Neural progenitor cell (in vitro differentiated cells): ENCODE measurements at regions not wholly inside any gene's neighbourhood (a gene's known extent, or its start where the extent isn't known, plus 50 kb on each side); places are given as distances from the start of the nearest gene placed in this dataset.

Experiments used
- EZH2 ChIP-seq: fragments of 200-600 bp; sonication (generic); IDR thresholded peaks from 2 replicates; pipeline ENCODE4 v1.6.1; 2017; ENCODE audit warnings: antibody characterized with exemption, mild to moderate bottlenecking, moderate library complexity
- TF ChIP-seq, protein P1 (sequence below): fragments of 200-600 bp; sonication (generic); IDR thresholded peaks from 2 replicates; pipeline ENCODE4 v1.5.1; 2017; ENCODE audit warnings: antibody characterized with exemption, mild to moderate bottlenecking

GRCh38 chr6:9985481-9985880, 429.4 kb downstream of the TFAP2A start:
- TF ChIP-seq, protein P1, sequence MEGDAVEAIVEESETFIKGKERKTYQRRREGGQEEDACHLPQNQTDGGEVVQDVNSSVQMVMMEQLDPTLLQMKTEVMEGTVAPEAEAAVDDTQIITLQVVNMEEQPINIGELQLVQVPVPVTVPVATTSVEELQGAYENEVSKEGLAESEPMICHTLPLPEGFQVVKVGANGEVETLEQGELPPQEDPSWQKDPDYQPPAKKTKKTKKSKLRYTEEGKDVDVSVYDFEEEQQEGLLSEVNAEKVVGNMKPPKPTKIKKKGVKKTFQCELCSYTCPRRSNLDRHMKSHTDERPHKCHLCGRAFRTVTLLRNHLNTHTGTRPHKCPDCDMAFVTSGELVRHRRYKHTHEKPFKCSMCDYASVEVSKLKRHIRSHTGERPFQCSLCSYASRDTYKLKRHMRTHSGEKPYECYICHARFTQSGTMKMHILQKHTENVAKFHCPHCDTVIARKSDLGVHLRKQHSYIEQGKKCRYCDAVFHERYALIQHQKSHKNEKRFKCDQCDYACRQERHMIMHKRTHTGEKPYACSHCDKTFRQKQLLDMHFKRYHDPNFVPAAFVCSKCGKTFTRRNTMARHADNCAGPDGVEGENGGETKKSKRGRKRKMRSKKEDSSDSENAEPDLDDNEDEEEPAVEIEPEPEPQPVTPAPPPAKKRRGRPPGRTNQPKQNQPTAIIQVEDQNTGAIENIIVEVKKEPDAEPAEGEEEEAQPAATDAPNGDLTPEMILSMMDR = no peak
- TF ChIP-seq EZH2 = no peak
